ENCODE measurements at regions not wholly inside any gene's neighbourhood (a gene's known extent, or its start where the extent isn't known, plus 50 kb on each side); places are given as distances from the start of the nearest gene placed in this dataset.

GRCh38 chr1:53378061-53378460 is 50.2 kb upstream of the LRP8 start:
- no peak for TF ChIP-seq CTCF (IDR thresholded peaks at IDR 0.05; ENCODE audit: insufficient read depth, low read length, severe bottlenecking)
- no peak for FAIRE-seq
- H3K4me3 ChIP-seq (ENCODE audit: low read depth, low read length), result no peak overlapping the region
- H3K36me3 ChIP-seq (ENCODE audit: control insufficient read depth, insufficient read depth, low read length), result no peaks in the 10 kb centered on the region
- DNase-seq (ENCODE audit: low read depth), result no peak
- H3K27me3 ChIP-seq (ENCODE audit: control insufficient read depth, insufficient read depth, low read length), result no peaks in the 10 kb centered on the region

- no peak for DNase-seq (ENCODE audit: low read depth)
- Histone ChIP-seq H3K27me3 (ENCODE audit: control insufficient read depth, insufficient read depth, low read length) (no peaks in the 10 kb centered on the region), H3K4me3 (ENCODE audit: low read depth, low read length) (no peak overlapping the region), H3K36me3 (ENCODE audit: control insufficient read depth, insufficient read depth, low read length) (no peaks in the 10 kb centered on the region)
- peak; percentile 85 for FAIRE-seq
- no peak for TF ChIP-seq CTCF (IDR thresholded peaks at IDR 0.05; ENCODE audit: insufficient read depth, low read length, severe bottlenecking)
These were observed 51.2 kb upstream of the LRP8 start for GRCh38 chr1:53378932-53379661.

DNA sequence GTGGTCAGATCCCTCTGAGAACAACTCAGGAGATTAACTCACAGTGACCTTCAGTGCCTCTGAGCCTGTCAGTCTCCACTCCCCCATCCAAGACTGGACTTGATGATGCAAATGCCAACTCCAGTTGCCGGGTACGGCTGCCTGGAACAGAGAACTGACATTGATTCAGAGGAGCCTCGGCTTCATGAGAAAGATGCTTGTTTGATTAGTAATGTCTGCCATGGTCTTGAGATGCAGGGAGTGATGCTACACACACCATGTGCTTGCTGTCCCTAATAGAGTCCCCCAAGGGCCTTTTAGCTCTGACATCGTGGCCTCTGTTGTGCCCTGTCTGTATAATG is 51.8 kb upstream of the LRP8 start:
- TF ChIP-seq CTCF (IDR thresholded peaks at IDR 0.05; ENCODE audit: insufficient read depth, low read length, severe bottlenecking), result no peak
- H3K36me3 ChIP-seq (ENCODE audit: control insufficient read depth, insufficient read depth, low read length), result no peaks in the 10 kb centered on the region
- no peaks in the 10 kb centered on the region for H3K27me3 ChIP-seq (ENCODE audit: control insufficient read depth, insufficient read depth, low read length)
- FAIRE-seq (no peak), DNase-seq (ENCODE audit: low read depth) (no peak)
- H3K4me3 ChIP-seq (ENCODE audit: low read depth, low read length), result no peak overlapping the region

- H3K27me3 ChIP-seq (ENCODE audit: control insufficient read depth, insufficient read depth, low read length), result no peaks in the 10 kb centered on the region
- no peak overlapping the region for H3K4me3 ChIP-seq (ENCODE audit: low read depth, low read length)
- FAIRE-seq, result no peak
- TF ChIP-seq CTCF (IDR thresholded peaks at IDR 0.05; ENCODE audit: insufficient read depth, low read length, severe bottlenecking), result no peak
- no peak for DNase-seq (ENCODE audit: low read depth)
- no peaks in the 10 kb centered on the region for H3K36me3 ChIP-seq (ENCODE audit: control insufficient read depth, insufficient read depth, low read length)
These were observed 52.4 kb upstream of the LRP8 start for GRCh38 chr1:53380296-53380695.

GRCh38 chr1:53381790-53382401 is 54.0 kb upstream of the LRP8 start:
- H3K4me3 ChIP-seq (ENCODE audit: low read depth, low read length), result no peak overlapping the region
- FAIRE-seq, result no peak
- TF ChIP-seq CTCF (IDR thresholded peaks at IDR 0.05; ENCODE audit: insufficient read depth, low read length, severe bottlenecking), result no peak
- no peaks in the 10 kb centered on the region for H3K36me3 ChIP-seq (ENCODE audit: control insufficient read depth, insufficient read depth, low read length)
- peak; percentile 93 for DNase-seq (ENCODE audit: low read depth)
- peaks cover 3% of the 10 kb centered on the region for H3K27me3 ChIP-seq (ENCODE audit: control insufficient read depth, insufficient read depth, low read length)
